Right forelimb (tissue), 1 donor: ENCODE measurements at regions not wholly inside any gene's neighbourhood (a gene's known extent, or its start where the extent isn't known, plus 50 kb on each side); places are given as distances from the start of the nearest gene placed in this dataset.

ENCODE experiments used
- DNase-seq: peaks from one replicate; pipeline ENCODE4 v3.0.0-alpha.2; 2018

GRCh38 chr20:48098866-48099265, 313.6 kb upstream of the SULF2 start:
- no peak for DNase-seq

GRCh38 chr20:48098099-48098498, 312.8 kb upstream of the SULF2 start:
- DNase-seq = no peak

DNA sequence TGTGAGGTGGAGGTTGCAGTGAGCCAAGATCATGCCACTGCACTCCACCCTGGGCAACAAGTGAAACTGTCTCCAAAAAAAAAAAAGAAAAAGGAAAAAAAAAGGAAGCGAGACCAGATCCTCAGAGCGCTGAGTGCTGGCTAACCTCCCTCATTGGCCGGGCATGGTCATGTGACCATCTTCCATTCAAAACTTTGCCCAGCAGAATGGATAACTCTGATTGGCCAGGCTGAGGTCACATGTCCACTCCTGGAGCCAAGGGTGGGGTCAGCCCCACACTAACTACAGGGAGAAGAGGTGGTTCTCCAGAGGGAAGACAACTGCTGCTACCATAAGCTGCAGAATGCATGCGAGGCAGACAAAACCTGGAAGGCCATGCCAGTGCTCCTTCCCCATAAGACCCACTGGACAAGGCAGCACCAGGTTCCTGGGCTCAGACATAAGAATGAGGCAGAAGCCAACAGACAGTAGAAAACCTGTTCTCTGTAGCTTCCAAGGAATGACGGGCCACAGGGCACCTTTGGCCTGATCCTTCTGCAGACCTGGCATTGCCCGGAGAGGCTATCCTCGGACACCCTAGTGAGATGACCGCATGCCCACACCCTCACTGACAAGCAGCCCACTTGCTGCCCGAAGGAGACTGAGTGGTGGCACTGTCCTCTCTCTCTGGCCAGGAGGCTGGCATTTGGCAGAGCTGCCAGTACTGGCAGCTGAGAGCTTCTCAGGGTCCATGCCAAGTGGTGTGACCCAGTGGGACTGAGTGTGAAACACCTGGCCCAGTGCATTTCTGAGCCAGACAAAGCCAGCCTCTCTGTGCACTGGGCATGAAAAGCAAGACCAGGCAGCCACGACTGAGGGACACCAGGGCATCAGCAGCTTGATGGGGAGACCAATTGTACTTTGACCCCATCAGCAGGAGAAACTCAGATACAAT, 311.9 kb upstream of the SULF2 start:
- no peak for DNase-seq

GRCh38 chr20:48096212-48096875, 311.1 kb upstream of the SULF2 start:
- no peak for DNase-seq

- DNase-seq = no peak
Measured at GRCh38 chr20:48094944-48095343, 309.7 kb upstream of the SULF2 start.

GRCh38 chr20:48094196-48094749, 309.0 kb upstream of the SULF2 start:
- no peak for DNase-seq

GRCh38 chr20:48092596-48093280, 307.5 kb upstream of the SULF2 start:
- no peak for DNase-seq

GRCh38 chr20:48090784-48091183, 305.5 kb upstream of the SULF2 start:
- DNase-seq = no peak

- DNase-seq = no peak
Measured at GRCh38 chr20:48090314-48090713, 305.0 kb upstream of the SULF2 start.

GRCh38 chr20:48080583-48080982, 295.3 kb upstream of the SULF2 start:
- no peak for DNase-seq

DNA sequence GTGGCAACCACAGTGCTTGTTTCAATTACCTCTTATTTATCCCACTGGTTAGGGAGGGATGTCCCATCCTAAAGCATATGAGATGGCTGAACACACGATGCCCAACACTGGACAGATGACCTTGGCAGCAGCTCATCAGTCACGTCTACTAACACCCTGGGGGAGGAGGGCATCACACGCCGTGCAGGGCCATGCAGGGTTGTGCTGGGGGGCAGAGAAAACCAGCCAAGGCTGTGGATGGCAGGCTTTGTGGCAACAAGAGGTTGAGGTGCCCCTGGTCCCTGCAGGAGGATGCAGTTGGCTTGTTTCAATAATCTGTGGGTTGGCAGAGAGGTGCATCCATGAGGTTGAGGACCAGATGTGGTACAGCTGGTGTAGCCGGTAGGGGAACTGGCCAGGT, 293.7 kb upstream of the SULF2 start:
- no peak for DNase-seq

DNA sequence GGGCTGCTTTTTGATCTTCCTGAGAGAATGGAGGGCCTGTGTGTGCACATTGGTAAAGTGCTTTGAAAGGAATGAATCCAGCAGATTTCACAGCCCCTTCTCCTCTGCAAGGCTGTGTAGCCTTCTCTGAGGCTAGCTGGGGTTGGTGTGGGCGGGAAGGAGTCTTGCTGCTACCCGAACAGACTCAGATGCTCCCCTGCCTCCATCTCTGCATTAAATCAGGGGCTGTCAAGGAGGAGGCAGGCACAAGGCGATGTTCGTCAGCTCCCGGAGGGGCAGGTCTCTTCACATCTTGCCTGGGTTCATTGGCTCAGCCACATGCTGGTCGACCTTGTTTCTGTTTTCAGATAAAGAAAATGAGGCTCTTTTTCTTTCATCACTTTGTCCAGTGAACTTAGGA, 291.5 kb upstream of the SULF2 start:
- no peak for DNase-seq

DNA sequence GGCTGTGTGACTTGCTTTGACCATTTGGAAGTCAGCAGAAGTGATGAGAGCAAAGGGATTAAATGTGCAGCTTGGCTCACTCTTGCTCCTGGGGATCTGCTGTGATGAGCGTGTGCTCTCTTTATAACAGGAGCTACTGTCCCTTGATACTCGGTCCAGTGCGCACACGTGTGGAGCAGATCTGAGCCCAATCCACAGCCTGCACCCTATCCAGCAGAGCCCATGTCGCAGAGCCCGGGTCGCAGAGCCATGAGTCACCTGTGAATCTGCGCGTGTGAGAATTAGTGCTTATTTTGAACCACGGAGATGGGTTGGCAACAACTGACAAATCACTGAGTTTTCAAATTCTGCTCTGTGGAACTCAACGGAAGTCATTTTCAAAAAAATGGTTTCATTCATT, 291.0 kb upstream of the SULF2 start:
- DNase-seq = no peak

- no peak for DNase-seq
Measured at GRCh38 chr20:48075591-48076174, 290.4 kb upstream of the SULF2 start.

- DNase-seq = no peak
Measured at GRCh38 chr20:48070991-48071652, 285.8 kb upstream of the SULF2 start.

DNA sequence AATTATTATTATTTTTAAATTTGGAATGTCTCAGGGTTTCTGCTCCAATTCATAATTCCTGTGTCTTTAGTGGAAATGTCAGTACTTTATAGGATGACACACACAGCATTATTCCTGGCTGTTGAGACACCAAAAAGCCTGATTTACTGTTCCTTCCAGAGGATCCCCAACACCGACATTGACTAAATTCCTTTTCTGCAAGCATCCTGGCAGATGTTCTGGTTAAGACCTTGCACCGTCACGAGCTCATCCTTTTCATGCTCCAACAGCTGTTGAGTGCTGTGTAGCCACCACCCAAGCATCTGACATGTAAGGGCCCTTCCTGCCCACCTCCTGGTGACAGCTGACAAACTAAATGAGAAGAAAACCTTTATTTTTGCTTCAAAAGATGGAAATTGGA, 284.3 kb upstream of the SULF2 start:
- no peak for DNase-seq

- DNase-seq = no peak
Measured at GRCh38 chr20:48066851-48067250, 281.6 kb upstream of the SULF2 start.

GRCh38 chr20:48066246-48066645, 281.0 kb upstream of the SULF2 start:
- DNase-seq = no peak

DNA sequence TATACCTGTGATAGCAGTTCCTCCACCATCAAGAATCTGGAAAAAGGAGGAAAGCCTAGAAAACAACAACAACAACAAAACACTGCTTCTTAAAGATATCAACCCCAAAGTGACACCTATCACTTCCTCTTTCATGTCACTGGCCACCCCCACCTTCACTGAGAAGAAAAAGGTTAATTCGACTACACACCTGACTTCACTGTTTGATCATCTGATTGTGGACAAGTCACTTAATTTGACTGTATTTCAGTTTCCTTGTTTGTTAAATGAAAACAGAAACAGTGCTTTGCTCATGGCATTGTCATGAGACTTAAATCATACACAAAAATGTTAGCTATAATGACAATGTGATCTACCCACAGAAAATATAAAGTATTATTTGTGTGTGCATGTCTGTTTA, 280.6 kb upstream of the SULF2 start:
- DNase-seq = no peak

DNA sequence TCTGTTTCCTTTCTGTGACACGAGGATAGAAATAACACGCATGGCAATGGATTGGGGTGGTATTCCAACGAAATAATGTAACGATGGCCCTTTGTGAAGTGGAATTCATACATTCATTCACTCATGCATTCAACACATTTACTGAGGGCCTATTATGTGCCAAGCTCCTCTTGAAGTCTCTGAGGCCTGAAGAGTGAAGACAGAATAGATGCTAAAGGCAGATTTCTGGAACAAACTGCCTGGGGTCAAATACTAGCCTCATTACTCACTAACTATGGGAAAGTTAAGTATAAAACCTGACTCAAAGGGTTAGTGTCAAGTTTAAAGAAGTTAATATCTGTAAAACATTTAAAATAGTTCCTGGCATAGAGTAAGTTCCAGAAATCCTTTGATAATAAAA, 279.6 kb upstream of the SULF2 start:
- no peak for DNase-seq

DNA sequence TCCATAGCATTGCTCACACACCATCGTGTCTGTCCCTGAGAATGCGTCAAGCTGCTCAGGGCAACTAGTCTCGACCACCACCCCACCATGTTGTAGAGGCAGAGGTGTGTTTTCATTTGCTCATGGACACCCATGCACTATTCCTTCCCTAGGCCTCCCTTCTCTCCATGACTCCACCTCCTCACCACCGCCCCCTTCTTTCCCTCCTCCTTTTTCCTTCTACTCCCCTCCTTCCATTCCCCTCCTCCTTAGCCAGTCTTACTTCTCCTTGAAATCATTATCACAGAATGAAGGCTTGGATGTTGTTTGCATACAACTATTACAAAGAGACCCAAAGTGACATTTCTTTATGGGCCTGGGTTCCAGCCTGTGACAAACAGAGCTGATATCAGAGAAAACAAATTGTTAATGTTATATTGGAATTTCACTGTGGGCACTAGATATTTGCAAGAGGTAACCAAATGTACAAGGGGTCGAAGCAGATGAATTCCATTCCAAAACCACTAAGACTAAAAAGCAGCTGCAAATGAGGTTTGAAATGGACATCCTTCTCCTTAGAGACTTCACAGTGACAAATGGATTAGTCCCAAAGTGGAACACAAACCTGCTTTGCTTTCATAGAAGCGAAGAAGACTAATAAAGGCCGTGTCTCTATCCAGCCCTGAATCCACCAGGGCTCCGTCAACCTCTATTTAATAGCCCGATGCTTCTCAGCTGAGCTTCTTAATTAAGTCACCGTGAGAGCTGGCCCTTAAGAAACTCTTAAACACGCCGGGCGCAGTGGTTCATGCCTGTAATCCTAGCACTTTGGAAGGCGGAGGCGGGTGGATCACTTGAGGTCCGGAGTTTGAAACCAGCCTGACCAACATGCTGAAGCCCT, 275.8 kb upstream of the SULF2 start:
- no peak for DNase-seq
